ENCODE measurements at regions not wholly inside any gene's neighbourhood (a gene's known extent, or its start where the extent isn't known, plus 50 kb on each side); places are given as distances from the start of the nearest gene placed in this dataset.
"Not testable (repeated sequence)": the region's sequence is repeated elsewhere in the genome, so short reads cannot be mapped to it uniquely, and the experiment has no call there.

DNA sequence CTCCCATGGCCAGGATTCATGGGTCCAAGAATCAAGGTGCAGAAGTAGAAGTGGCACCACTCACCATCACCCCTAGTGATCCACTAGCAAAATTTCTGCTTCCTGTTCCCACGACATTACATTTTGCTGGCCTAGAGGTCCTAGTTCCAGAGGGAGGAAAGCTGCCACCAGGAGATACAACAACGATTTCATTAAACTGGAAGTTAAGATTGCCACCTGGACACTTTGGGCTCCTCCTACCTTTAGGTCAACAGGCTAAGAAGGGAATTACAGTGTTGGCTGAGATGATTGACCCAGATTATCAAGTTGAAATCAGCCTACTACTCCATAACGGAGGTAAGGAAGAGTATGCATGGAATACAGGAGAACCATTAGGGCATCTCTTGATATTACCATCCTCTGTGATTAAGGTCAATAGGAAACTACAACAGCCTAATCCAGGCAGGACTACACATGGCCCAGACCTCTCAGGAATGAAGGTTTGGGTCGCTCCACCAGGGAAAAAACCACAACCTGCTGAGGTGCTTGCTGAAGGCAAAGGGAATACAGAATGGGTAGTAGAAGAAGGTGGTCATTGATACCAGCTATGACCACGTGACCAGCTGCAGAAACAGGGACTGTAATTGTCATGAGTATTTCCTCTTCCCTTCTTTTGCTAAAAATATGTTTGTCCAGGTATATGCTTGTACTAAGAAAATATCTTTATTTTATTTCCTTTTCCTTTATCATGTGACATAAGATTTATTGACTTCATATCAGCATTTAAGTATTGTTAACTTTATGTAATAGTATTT lies 208.3 kb upstream of the HES1 start:
- DNase-seq (ENCODE audit: low read depth in 3 of 3), result not testable (repeated sequence)

GRCh38 chr3:193928354-193929209 lies 207.4 kb upstream of the HES1 start:
- no peak for DNase-seq (ENCODE audit: low read depth in 3 of 3)

DNA sequence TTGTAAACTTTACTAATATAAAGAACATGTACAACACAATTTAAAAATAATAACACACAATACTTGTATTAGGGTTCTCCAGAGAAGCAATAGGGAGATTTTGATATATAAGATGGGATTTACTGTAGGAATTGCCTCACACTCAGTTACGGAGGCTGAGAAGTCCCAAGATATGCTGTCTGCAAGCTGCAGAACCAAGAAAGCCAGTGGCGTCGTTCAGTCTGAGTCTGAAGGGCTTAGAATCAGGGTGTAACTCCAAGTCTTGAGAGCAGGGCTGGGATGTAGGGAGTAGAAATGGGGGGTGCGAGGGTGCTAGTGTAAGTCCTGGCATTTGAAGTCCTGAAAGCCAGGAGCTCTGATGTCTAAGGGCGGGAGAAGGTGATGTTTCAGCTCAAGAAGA lies 206.6 kb upstream of the HES1 start:
- DNase-seq (ENCODE audit: low read depth in 3 of 3), result no peak

DNA sequence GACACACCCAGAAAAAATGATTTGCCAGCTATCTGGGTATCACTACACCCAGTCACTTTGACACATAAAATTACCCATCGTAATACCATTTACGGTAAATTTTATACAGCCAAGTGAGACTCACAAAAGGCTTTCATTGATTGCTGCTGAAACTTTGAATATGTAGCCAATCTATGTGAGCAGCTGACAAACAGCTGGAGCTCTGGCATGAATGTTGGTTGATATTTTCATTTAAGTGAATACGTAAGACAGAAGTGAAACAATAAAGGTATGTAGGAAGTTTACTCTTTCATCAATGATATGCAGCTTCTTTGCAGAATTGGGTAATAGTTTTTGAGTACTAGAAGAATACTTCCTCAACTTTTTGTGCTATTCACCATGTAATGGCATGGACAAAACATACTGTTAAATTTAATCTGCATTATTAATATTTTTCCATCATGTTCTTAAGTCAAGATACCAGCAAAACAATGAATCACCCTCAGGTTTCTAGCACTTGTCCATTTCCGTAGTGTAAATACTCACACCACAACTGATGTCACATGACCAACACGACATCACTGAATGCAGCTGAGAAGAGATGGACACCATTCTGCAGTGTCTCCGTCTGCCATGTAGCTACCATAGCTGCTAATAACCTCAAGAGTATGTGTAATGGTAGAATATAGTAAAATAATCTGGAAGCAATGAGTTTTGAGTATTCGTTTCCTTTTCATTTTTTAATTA lies 205.9 kb upstream of the HES1 start:
- DNase-seq (ENCODE audit: low read depth in 3 of 3), result no peak

GRCh38 chr3:193932136-193932535 lies 203.8 kb upstream of the HES1 start:
- no peak for DNase-seq (ENCODE audit: low read depth in 3 of 3)

GRCh38 chr3:193932576-193932975 lies 203.4 kb upstream of the HES1 start:
- DNase-seq (ENCODE audit: low read depth in 3 of 3), result no peak

- no peak for DNase-seq (ENCODE audit: low read depth in 3 of 3)
Observed at GRCh38 chr3:193933451-193933850, 202.5 kb upstream of the HES1 start.

DNA sequence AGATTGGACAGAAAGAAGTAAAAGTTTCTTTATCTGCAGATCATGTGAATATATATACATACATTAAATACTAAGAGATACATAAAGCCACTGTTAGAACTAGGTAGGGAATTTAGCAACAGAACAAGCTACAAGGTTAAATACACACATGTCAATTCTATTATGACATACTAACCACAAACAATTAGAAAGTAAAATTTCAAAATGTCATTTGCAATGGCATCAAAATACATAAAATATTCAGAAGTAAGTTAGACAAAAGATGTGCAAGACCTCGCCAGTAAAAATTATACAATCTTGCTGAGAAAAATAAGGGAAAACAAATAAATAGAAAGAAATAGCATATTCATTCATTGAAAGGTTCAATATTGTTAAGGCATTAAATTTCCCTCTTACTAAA lies 200.0 kb upstream of the HES1 start:
- DNase-seq (ENCODE audit: low read depth in 3 of 3), result no peak

DNA sequence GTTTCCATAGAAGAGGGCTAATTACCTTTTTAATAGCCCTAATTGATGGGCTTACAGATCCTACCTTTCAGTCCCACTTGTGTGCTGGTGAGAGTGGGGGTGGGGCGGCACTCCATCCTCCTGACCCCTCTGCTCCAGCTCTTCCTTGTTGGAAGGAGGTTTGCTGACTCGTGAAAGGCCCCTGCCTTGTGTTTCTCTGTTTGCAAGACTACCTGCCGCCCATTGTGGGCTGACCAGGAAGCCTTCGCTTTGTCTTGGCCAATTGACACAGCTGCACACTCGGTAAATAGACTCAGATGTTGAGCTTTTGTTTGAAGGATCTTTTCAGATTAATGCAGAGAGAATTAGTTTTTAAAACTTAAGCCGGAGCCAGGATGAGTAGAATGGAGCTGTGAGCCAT lies 197.3 kb upstream of the HES1 start:
- no peak for DNase-seq (ENCODE audit: low read depth in 3 of 3)

DNA sequence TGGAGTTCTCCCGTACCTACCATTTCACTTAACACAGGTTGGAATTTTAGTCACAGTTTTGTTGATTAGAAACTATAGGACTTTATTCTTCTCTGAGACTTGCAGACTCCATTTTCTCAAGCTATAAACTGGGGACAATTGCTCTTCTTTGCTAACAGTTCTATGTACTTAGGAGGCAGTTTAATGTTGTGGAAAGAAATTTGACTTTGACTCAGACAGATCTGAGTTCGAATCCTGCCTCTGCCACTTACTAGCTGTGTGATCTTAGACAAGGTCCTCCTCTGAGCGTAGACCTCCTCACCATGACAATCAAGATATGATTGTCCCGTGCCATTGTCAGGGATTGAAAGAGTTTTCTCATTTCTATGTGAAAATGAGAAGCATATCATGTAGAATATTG lies 196.4 kb upstream of the HES1 start:
- no peak for DNase-seq (ENCODE audit: low read depth in 3 of 3)

- no peak for DNase-seq (ENCODE audit: low read depth in 3 of 3)
Observed at GRCh38 chr3:193940526-193940925, 195.4 kb upstream of the HES1 start.

DNA sequence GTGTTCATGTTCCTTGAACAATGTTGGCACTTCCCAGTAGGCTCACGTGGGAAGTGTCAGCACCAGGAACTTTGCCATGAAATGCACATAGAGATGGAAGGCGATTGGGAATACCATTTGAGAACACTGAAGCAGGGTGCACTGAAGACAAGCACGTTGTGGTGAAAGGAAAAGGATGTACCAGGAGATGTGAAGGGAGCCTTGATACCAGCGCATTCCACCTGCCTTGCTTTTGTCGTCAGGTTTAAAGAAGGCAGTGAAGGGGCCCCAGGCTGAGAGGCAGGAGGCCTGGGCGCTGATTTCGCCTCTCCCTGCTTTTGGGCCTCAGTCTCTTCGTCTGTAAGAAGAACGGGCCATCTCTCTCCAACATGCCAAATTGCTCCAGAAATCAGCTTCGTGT lies 194.5 kb upstream of the HES1 start:
- DNase-seq (ENCODE audit: low read depth in 3 of 3), result no peak

GRCh38 chr3:193942516-193943055 lies 193.4 kb upstream of the HES1 start:
- DNase-seq (ENCODE audit: low read depth in 3 of 3), result no peak

DNA sequence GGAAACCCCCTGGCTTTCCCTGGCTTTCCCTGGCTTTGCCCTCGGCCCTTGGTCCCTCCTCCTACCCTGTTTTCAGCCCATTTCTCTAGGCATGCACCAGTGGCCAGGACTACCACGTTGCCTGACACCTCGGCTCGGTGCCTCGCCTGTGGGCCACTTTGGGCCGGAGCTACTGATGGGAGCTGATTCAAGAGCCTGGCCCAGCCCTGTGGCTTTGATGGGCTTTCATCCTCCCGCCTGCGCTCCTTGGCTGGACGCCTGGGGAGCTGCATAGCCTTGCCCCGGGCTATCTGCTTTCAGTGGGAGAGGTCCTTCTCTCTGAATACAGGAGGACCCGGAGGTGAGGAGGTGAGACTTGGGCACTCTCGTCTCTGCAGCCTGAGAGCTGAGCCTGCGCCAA lies 192.7 kb upstream of the HES1 start:
- DNase-seq (ENCODE audit: low read depth in 3 of 3), result no peak

- no peak for DNase-seq (ENCODE audit: low read depth in 3 of 3)
Observed at GRCh38 chr3:193943851-193944517, 192.0 kb upstream of the HES1 start.

- no peak for DNase-seq (ENCODE audit: low read depth in 3 of 3)
Observed at GRCh38 chr3:193944518-193944884, 191.4 kb upstream of the HES1 start.

DNA sequence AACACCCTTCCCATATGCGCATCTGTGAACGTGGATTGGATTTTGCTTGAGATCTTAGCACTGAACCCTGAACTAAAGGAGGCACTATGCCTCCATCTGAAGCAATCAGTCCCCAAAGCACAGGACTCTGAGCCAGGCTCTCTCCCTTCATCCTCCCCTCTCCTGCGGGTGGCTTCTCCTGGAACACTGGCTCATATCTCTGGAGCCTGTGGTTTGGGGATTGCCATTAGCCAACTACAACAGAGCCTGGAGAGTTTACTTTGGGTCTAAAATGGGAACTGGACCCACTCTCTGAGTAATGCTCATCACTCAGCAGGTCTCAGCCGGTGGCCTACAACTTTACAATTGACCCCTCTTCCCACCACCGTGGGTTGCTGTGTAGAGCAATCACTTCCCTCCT lies 190.8 kb upstream of the HES1 start:
- DNase-seq (ENCODE audit: low read depth in 3 of 3), result no peak

GRCh38 chr3:193946945-193947344 lies 189.0 kb upstream of the HES1 start:
- DNase-seq (ENCODE audit: low read depth in 3 of 3), result no peak

GRCh38 chr3:193947596-193947995 lies 188.4 kb upstream of the HES1 start:
- DNase-seq (ENCODE audit: low read depth in 3 of 3), result no peak

DNA sequence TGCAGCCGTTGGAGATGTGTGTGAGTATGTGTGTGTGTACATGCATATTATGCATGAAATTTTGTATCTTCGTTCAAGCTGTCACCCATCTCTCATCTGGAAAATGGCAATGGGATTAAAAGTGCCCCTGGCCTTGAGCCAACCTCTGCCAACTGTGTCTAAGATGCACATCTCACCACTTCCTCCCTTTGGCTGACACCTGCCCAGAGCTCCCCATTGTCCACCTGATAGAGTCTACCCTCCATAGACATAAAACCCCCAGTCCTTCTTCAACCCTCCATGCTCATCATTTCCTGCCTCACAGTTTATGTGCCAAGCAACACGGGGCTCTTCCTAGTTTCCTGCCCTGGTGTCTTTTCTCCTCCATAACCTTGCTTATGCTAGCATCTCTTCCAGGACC lies 187.5 kb upstream of the HES1 start:
- no peak for DNase-seq (ENCODE audit: low read depth in 3 of 3)

DNA sequence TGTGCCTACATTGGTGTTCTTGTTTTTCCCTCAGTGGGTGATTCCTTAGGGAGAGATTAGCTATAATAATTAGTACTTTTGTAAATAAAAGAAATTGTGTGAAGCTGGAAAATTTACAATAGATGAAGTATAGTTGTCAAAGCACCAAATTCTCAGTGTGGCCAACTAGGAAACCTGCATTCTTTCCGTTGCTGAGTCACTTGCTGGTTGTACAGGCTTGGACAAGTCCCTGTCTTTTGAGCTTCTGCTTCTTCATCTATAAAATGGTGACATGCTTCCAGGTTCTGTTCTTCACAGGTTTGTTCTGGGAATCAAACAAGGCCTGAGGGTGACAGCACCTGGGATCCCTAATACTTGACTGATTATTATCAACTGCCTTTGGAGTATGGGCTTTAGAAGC lies 184.1 kb upstream of the HES1 start:
- no peak for DNase-seq (ENCODE audit: low read depth in 3 of 3)

DNA sequence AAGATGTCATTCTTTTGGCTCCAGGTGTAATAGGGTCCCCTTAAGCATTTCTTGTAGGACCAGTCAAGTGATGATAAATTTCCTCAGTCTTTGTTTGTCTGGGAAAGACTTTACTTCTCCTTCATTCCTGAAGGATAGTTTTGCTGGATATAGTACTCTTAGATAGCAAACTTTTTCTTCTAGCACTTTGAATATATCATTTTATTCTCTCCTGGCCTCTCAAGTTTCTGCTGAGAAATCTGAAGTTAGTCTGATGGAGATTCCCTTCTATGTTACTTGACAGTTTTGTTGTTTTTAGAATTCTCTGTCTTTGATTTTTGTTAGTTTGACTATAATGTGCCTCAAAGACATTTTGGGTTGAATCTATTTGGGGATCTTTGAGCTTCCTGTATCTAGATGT lies 181.2 kb upstream of the HES1 start:
- no peak for DNase-seq (ENCODE audit: low read depth in 3 of 3)
